Activated naive CD4-positive, alpha-beta T cell treated with anti-CD3 and anti-CD28 coated beads, Interleukin-2, amount 50 U/mL, for 24 hours (primary cell): ENCODE measurements at regions not wholly inside any gene's neighbourhood (a gene's known extent, or its start where the extent isn't known, plus 50 kb on each side); places are given as distances from the start of the nearest gene placed in this dataset.

Experiments used
- H3K27ac Mint-ChIP-seq: one replicate; pipeline ENCODE4 v1.8.0; 2021; ENCODE audit warnings: mild to moderate bottlenecking, mixed read lengths
- H3K27me3 Mint-ChIP-seq: one replicate; pipeline ENCODE4 v1.8.0; 2021; ENCODE audit warnings: mixed read lengths
- H3K36me3 Mint-ChIP-seq: one replicate; pipeline ENCODE4 v1.8.0; 2021; ENCODE audit warnings: mixed read lengths
- H3K4me1 Mint-ChIP-seq: one replicate; pipeline ENCODE4 v1.8.0; 2021; ENCODE audit warnings: mixed read lengths
- H3K4me3 Mint-ChIP-seq: one replicate; pipeline ENCODE4 v1.8.0; 2021; ENCODE audit warnings: mild to moderate bottlenecking, mixed read lengths
- H3K9me3 Mint-ChIP-seq: one replicate; pipeline ENCODE4 v1.8.0; 2021; ENCODE audit warnings: mixed read lengths

DNA sequence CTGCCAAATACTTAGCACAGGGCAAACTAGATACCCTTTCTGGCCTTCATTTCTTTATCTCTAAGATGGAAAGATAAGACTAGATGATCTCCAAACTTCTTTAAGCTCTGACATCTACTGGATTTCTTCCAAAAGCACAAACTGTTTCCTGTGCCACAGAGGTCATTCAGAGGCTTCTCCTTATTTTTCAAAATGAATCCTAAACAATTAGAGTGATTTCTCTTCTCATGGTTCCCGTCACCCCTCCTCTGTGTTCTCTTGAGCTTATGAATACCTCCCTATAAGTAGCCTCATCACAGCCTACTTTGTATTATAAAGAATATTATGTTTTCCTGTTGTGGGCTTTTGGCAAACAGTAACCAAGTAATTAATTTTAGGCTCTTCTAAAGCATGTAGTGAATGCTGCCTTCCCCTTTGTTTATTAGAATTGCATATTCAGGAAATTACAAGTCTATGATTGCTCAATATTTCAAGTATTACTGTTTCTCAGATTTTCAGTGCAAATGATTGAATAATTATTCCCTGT lies 179.5 kb downstream of the REEP3 start:
- Mint-ChIP-seq H3K4me1 (peaks cover 18% of the 10 kb centered on the region), H3K27me3 (no peaks in the 10 kb centered on the region), H3K36me3 (no peaks in the 10 kb centered on the region), H3K4me3 (no peak overlapping the region), H3K9me3 (no peaks in the 10 kb centered on the region), H3K27ac (no peak overlapping the region)

GRCh38 chr10:63702092-63702491 lies 180.9 kb downstream of the REEP3 start:
- no peaks in the 10 kb centered on the region for H3K27me3 Mint-ChIP-seq
- H3K4me3 Mint-ChIP-seq = no peak overlapping the region
- no peaks in the 10 kb centered on the region for H3K36me3 Mint-ChIP-seq
- no peak overlapping the region for H3K27ac Mint-ChIP-seq
- no peaks in the 10 kb centered on the region for H3K9me3 Mint-ChIP-seq
- peaks cover 23% of the 10 kb centered on the region for H3K4me1 Mint-ChIP-seq

DNA sequence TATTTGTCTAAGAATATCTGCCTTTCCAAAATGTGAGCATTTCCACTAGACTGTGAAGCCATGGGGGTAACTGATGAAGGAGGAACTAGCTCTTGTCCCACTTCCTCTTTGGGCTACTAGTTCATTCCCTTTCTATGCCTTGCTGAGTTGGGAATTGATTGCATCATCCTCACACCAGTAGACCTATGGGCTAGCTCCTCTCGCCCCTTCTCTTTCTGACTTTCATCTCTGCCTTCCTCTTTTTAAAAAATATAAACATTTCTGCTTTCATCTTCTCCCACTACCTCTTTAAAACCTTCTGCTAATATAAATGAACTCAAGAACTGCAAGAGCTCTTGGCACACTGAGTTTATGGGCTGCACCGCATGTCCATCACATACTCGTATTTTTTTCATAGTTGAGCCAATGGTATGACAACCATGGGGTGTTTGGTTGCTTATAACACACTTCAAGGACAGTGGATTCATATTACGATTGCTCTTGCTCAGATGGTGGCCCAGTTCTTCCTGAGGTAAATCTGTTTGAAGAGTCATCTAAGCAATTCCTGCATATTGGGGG lies 182.0 kb downstream of the REEP3 start:
- no peak overlapping the region for H3K27ac Mint-ChIP-seq
- no peak overlapping the region for H3K4me3 Mint-ChIP-seq
- H3K9me3 Mint-ChIP-seq = no peaks in the 10 kb centered on the region
- H3K36me3 Mint-ChIP-seq = no peaks in the 10 kb centered on the region
- H3K27me3 Mint-ChIP-seq = no peaks in the 10 kb centered on the region
- peaks cover 34% of the 10 kb centered on the region for H3K4me1 Mint-ChIP-seq

- H3K9me3 Mint-ChIP-seq = no peaks in the 10 kb centered on the region
- no peak overlapping the region for H3K4me3 Mint-ChIP-seq
- H3K36me3 Mint-ChIP-seq = no peaks in the 10 kb centered on the region
- H3K4me1 Mint-ChIP-seq = peaks cover 39% of the 10 kb centered on the region
- no peaks in the 10 kb centered on the region for H3K27me3 Mint-ChIP-seq
- peak overlapping the region; percentile 36 for H3K27ac Mint-ChIP-seq
These were observed 182.6 kb downstream of the REEP3 start for GRCh38 chr10:63703740-63704345.

DNA sequence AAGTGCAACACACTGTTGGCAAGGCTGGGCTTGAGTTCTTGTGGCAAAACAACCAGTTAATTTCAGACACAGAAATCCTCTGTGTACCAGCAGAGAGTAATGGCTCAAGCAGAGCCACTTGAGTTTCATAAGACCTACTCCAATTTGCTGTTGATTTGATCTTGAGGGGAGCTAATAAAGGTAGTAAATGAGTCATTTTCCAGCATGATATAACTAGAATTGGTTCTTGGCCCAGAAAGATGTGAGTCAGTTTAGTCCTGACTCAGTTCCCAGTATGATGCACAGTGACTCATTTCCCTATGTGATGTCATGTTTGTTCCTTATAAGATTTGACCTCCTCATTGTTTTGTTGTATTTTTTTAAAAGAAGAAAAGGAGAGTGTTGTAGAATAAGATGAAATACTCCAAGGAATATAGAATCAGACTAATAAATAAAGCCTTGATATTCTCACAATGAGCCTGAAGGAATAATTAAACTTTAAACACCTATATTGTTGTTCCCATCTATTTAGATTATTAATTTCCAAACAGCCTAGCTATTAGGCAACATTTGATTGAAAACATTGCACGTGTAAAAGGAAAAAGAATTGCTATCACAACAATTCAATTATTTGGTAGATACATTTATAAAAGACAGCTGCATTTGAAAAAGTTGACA lies 186.2 kb downstream of the REEP3 start:
- Mint-ChIP-seq H3K36me3 (no peaks in the 10 kb centered on the region), H3K4me1 (peaks cover 24% of the 10 kb centered on the region), H3K27me3 (no peaks in the 10 kb centered on the region), H3K27ac (peak overlapping the region; percentile 59), H3K4me3 (peak overlapping the region; percentile 0), H3K9me3 (no peaks in the 10 kb centered on the region)

DNA sequence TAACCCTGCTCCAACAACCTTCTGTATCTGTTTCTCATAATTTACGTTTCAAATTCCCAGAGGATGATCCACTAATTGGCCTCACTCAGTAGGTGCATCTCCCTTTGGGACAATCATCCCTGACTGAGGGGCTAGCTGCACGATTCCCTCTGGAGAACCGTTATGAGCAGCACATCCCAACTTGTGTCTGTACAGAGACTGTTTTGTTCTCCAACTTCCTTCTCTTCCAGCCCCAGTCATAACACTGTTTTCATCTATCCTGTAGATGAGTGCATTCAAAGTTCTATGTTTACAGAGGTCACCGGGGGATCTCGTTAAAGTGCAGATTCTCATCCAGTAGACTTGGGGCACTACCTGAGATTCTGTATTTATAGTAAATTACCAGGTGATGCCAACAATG lies 187.2 kb downstream of the REEP3 start:
- Mint-ChIP-seq H3K27ac (peak overlapping the region; percentile 47), H3K9me3 (no peaks in the 10 kb centered on the region), H3K36me3 (no peaks in the 10 kb centered on the region), H3K27me3 (no peaks in the 10 kb centered on the region), H3K4me3 (no peak overlapping the region), H3K4me1 (peaks cover 24% of the 10 kb centered on the region)

- H3K27ac Mint-ChIP-seq = peak overlapping the region; percentile 2
- peaks cover 21% of the 10 kb centered on the region for H3K4me1 Mint-ChIP-seq
- H3K36me3 Mint-ChIP-seq = no peaks in the 10 kb centered on the region
- no peak overlapping the region for H3K4me3 Mint-ChIP-seq
- no peaks in the 10 kb centered on the region for H3K9me3 Mint-ChIP-seq
- no peaks in the 10 kb centered on the region for H3K27me3 Mint-ChIP-seq
These were observed 189.5 kb downstream of the REEP3 start for GRCh38 chr10:63710703-63711102.

DNA sequence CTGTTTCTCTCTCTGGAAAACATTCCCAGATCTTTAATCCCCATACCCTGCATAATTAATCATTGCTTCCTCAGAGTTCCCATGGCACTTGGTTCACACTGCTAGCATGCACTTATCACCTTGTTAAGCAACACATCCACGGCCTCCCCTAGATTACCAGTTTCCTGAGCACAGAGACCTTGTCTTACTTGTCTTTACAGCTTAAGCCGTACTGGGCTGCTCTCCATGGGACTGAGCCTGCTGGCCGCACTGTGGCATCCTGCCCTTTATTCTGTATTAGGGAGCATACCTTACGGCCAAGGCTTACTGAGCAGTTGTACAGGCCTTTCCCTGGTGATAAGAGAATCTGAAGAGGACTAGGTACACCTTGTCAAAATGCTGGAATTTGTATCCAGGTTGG lies 190.2 kb downstream of the REEP3 start:
- H3K27me3 Mint-ChIP-seq = no peaks in the 10 kb centered on the region
- peaks cover 21% of the 10 kb centered on the region for H3K4me1 Mint-ChIP-seq
- no peak overlapping the region for H3K4me3 Mint-ChIP-seq
- no peak overlapping the region for H3K27ac Mint-ChIP-seq
- H3K36me3 Mint-ChIP-seq = no peaks in the 10 kb centered on the region
- no peaks in the 10 kb centered on the region for H3K9me3 Mint-ChIP-seq

- Mint-ChIP-seq H3K27ac (no peak overlapping the region), H3K36me3 (no peaks in the 10 kb centered on the region), H3K27me3 (no peaks in the 10 kb centered on the region), H3K9me3 (no peaks in the 10 kb centered on the region), H3K4me1 (peaks cover 16% of the 10 kb centered on the region), H3K4me3 (no peak overlapping the region)
These were observed 190.9 kb downstream of the REEP3 start for GRCh38 chr10:63711867-63712716.

DNA sequence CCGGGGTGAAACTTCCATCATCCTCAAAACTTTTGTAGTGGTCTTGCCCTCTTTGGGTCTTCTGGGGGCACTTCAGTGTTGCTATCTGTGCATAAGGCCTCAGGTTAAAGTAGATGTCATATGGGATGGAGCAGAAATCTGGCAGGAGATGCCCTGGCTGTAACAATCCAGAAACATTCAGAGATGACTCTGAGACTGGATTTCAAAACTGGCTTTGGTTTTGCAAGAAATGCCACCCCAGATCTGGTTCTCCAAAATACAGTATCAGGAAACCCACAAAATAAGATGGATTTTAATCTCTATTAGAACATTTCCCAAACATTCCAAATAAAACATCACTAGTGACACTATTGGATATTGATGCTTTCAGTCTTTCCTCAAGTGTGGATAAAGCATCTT lies 191.5 kb downstream of the REEP3 start:
- Mint-ChIP-seq H3K4me1 (peaks cover 10% of the 10 kb centered on the region), H3K27me3 (no peaks in the 10 kb centered on the region), H3K36me3 (no peaks in the 10 kb centered on the region), H3K27ac (no peak overlapping the region), H3K9me3 (no peaks in the 10 kb centered on the region), H3K4me3 (no peak overlapping the region)

DNA sequence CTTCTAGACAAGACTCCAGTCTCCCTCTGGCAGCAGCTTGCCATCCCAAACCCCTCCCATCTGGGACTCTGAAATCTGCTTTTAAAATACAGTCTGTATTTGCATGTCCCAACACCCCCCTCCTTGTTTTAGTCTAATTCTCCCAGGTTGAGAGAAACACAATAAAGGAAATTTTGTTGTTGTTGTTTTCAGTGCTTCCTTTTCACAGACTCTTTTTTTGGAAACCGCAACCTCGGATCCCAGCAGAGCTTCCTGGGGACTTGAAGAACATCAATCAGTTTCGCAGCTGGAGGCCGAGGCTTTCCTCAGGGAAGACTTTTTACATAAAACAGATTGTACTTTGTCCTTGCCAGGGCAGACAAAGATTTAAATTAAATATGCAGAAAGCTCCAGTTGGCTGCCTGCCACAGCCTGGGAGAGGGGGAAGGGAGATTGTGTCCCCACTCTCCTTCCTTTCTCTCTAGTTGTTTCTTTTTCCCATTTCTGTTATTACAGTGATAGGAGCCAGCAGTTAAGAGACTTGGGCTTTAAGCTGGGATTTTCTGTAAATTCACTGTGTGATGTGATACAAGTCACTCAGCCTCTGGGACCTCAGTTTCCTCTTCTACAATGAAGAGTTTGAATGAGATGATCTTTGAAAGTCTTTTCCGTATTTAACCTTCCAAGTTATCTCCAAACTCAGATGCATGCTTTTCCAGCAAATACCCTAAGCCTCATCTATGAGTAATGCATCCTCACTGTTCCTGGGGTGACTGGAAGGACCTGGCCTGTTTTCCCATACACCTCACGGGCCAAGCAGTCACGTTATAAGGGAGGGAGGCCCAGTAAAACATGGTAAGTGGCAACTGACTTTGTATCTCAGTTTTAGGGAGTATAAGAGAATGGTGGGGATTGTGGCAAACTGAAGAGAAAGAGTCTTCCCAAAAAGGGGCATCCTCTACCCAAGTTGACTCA lies 192.3 kb downstream of the REEP3 start:
- no peaks in the 10 kb centered on the region for H3K36me3 Mint-ChIP-seq
- no peak overlapping the region for H3K4me3 Mint-ChIP-seq
- H3K27me3 Mint-ChIP-seq = no peaks in the 10 kb centered on the region
- no peak overlapping the region for H3K27ac Mint-ChIP-seq
- H3K4me1 Mint-ChIP-seq = peaks cover 2% of the 10 kb centered on the region
- H3K9me3 Mint-ChIP-seq = no peaks in the 10 kb centered on the region

DNA sequence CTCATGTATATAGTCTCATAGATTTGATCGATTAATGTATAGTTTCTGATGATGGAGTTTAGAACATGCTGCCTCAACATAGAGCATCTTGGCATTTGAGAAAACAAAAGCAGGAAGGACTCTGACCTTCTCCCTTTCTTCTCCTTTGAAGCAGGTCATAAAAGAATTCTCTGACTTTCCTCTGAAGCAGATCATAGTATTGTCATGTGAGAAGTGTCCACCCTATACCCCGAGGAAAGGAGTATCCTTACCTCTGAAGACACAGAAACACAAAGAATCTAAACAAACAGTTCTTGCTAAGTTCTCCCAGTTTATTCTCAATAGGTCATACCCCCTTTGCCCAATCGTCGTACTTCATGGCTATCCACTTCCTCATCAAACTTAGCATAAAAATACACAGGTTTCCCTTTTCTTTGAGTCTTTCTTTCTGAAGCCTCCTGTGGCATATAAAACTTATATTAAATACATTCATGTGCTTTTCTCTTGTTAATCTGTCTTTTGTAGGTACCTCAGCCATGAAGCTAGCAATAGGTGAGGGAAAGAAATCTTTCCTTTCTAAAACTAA lies 194.9 kb downstream of the REEP3 start:
- H3K27me3 Mint-ChIP-seq = no peaks in the 10 kb centered on the region
- no peak overlapping the region for H3K27ac Mint-ChIP-seq
- H3K4me1 Mint-ChIP-seq = peaks cover 10% of the 10 kb centered on the region
- no peaks in the 10 kb centered on the region for H3K9me3 Mint-ChIP-seq
- no peak overlapping the region for H3K4me3 Mint-ChIP-seq
- no peaks in the 10 kb centered on the region for H3K36me3 Mint-ChIP-seq

DNA sequence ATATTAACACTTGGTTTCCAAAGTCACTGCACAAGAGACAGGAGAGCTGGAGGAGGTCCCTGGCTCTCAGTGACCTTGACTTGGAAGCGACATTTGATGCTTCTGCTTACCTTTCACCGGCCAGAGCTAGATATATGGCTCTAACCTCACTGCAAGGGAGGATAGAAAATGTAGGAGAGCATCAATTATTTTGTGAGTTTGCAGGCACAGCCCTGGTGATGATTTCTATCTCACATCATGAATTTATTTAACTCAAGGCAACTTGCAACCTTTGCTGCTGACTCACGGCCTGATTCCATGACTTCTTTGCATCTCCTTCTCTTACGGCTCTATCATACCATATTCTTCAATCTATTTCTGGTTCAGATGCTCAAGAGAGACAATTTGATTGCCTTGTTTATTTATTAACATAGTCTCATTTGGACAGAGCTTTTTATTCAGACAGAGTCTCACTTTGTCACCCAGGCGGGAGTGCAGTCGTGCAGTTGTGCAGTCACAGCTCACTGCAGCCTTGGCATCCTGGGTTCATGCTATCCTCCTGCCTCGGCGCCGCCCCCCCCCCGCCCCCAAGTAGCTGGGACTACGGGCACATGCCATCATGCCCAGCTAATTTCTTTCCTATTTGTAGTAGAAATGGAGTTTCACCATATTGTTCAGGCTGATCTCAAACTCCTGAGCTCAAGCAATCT lies 196.0 kb downstream of the REEP3 start:
- Mint-ChIP-seq H3K27ac (no peak overlapping the region), H3K27me3 (no peaks in the 10 kb centered on the region), H3K4me3 (no peak overlapping the region), H3K9me3 (no peaks in the 10 kb centered on the region), H3K4me1 (peaks cover 11% of the 10 kb centered on the region), H3K36me3 (no peaks in the 10 kb centered on the region)

- Mint-ChIP-seq H3K27ac (no peak overlapping the region), H3K4me1 (peaks cover 11% of the 10 kb centered on the region), H3K27me3 (no peaks in the 10 kb centered on the region), H3K36me3 (no peaks in the 10 kb centered on the region), H3K9me3 (no peaks in the 10 kb centered on the region), H3K4me3 (no peak overlapping the region)
These were observed 196.8 kb downstream of the REEP3 start for GRCh38 chr10:63718006-63718405.
